ENCODE measurements at regions not wholly inside any gene's neighbourhood (a gene's known extent, or its start where the extent isn't known, plus 50 kb on each side); places are given as distances from the start of the nearest gene placed in this dataset.
"Not testable (repeated sequence)": the region's sequence is repeated elsewhere in the genome, so short reads cannot be mapped to it uniquely, and the experiment has no call there.

DNA sequence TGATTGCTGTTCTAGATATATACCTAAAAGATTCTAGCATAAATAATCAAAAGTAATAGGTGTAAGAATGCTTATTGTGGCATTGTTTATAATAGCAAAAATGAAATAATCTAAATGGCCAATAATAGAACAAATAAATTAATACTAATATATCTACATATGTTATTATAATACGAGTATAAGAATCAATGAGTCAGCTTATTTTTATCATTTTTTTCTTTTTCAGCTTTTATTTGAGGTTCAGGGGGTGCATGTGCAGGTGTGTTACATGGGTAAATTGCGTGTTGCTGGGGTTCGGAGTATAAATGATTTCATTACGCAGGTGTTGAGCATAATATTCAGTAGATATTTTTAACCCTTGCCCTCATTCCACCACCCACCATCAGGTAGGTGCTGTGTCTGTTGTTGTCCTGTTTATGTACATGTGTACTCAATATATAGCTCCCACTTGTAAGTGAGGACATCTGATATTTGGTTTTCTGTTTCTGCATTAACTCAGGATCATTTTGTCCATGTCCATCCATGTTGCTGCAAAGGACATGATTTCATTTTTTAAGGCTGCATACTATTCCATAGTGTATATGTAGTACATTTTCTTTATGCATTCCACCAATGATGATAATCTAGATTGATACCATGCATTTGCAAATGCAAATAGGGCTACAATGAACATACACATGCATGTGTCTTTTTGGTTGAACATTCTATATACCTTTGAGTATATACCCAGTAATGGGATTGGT lies 122.2 kb upstream of the GMNC start:
- no peak for DNase-seq

GRCh38 chr3:190983875-190984274 lies 121.4 kb upstream of the GMNC start:
- DNase-seq = no peak

- no peak for DNase-seq
Measured at GRCh38 chr3:190973771-190974170, 111.3 kb upstream of the GMNC start.

DNA sequence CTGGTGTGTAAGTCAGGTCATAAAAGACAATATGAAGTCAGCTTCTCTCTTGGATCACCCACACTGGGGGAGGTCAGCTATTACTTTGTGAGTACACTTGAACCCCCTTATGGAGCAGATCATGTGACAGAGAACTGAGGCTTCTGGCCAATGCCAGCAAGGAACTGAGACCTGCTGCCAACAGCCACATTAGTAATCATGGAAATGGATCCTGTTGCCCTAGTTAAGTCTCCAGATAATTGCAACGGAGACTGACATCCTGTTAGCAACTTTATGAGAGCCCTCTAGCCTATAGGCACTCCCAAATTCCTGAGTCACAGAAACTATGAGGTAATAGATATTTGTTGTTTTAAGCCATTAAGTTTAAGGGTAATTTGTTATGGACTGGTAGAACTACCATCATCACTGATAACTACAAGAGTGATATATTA lies 110.4 kb upstream of the GMNC start:
- no peak for DNase-seq

DNA sequence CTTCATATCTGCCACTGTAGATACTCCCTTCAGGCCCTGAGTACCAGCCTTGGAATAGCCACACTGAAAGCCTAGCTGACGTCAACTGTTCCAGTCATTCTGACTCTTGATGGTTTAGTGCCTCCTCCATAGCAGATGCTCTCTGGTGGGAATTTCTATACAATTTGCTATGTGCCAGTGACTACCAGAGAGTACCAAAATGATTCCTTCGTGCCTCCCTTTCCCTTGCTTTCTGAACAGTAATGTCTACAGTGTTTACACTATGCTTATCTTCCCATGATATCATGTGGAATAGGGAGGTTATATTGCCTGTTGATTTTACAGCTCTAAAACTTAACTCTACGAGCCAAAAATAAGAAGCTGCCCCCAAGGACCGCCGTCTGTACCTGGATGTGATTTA lies 109.7 kb upstream of the GMNC start:
- no peak for DNase-seq

GRCh38 chr3:190970560-190970959 lies 108.1 kb upstream of the GMNC start:
- DNase-seq = no peak

DNA sequence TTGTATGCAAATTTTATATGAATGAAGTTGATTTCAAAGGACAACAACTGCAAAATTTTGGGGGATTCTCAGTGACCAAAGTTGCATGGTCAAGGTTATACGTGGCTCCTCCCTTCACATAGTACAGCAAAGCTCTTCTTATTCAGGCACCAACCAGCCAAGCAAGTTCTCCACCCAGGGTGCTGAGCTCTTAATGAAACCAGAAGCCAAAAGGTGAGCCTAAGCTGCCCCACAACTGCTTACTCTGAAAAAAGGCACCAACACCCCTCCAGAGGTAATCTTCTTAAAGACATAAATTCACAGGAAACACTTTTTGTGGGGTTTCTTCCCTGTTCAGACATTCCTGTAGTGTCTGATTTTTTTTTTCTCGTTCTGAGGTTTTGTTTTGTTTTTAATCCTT lies 106.1 kb upstream of the GMNC start:
- DNase-seq = no peak

DNA sequence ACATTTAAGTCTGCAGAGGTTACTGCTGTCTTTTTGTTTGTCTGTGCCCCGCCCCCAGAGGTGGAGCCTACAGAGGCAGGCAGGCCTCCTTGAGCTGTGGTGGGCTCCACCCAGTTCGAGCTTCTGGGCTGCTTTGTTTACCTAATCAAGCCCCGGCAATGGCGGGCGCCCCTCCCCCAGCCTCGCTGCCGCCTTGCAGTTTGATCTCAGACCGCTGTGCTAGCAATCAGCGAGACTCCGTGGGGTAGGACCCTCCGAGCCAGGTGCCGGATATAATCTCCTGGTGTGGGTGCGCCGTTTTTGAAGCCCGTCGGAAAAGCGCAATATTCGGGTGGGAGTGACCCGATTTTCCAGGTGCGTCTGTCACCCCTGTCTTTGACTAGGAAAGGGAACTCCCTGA lies 102.4 kb upstream of the GMNC start:
- DNase-seq = not testable (repeated sequence)

- DNase-seq = no peak
Measured at GRCh38 chr3:190959077-190959476, 96.6 kb upstream of the GMNC start.

GRCh38 chr3:190941694-190942260 lies 79.3 kb upstream of the GMNC start:
- no peak for DNase-seq

DNA sequence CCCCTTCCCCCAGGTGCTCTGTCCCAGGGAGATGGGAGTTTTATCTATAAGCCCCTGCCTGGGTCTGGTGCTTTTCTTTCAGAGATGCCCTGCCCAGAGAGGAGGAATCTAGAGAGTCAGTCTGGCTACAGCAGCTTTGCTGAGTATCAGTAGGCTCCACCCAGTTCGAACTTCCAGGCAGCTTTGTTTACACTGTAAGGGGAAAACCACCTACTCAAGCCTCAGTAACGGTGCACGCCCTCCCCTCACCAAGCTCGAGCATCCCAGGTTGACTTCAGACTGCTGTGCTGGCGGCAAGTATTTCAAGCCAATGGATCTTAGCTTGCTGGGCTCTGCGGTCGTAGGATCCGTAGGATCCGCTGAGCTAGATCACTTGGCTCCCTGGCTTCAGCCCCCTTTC lies 72.1 kb upstream of the GMNC start:
- DNase-seq = not testable (repeated sequence)

DNA sequence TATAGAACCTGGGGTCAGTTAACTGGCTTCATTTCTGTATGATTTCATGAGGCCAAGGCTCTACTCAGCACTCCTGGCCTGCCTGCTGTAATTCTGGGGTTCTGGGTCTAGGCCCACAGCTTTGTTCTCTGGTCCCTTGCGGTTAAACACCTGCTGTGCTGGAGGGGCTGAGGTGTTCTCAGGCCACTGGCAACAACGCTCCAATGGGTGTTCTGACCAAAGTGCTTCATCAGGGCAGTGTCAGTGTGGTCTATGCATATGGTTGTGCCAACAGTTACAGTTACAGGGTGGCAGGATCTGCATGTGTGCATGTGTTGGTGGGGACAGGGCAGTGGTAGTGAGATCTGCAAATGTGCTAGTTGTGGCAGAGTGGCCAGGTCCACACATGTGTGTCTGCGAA lies 64.1 kb upstream of the GMNC start:
- DNase-seq = no peak

GRCh38 chr3:190912736-190913135 lies 50.2 kb upstream of the GMNC start:
- DNase-seq = no peak

All from NCI-H774 (cell line).